ENCODE measurements at regions not wholly inside any gene's neighbourhood (a gene's known extent, or its start where the extent isn't known, plus 50 kb on each side); places are given as distances from the start of the nearest gene placed in this dataset.

DNA sequence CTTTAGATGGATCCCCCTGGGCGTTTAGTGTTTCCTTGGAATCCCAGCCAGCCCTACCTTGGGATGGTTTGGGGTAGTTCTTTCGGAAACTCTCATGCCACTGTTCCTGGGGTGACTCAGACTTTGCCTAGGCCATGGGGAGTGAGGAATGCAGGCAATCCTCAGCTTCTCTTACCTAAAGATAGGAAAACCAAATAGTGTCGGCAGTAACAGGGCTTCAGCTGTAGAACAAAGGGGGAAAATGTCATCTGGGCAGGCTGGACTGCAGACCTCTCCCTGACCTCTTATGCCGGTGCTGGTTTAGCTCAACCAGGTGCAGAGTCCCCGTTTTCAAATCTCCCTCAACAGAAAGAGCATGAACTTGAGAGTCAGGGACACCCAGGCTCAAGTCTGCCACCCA, 252.1 kb downstream of the TSN start:
- TF ChIP-seq POLR2A (IDR thresholded peaks at IDR 0.05; ENCODE audit: low read depth, low read length): no peak
- TF ChIP-seq POLR2AphosphoS5 (IDR thresholded peaks at IDR 0.05; ENCODE audit: low read depth, low read length): no peak
